ENCODE measurements at regions not wholly inside any gene's neighbourhood (a gene's known extent, or its start where the extent isn't known, plus 50 kb on each side); places are given as distances from the start of the nearest gene placed in this dataset.

- Mint-ChIP-seq H3K27me3 (ENCODE audit: unreplicated experiment) (no peaks in the 10 kb centered on the region), H3K4me1 (ENCODE audit: unreplicated experiment) (no peaks in the 10 kb centered on the region), H3K27ac (ENCODE audit: unreplicated experiment) (no peak overlapping the region), H3K9me3 (ENCODE audit: unreplicated experiment) (peaks cover 56% of the 10 kb centered on the region), H3K36me3 (ENCODE audit: unreplicated experiment) (no peaks in the 10 kb centered on the region), H3K4me3 (ENCODE audit: unreplicated experiment) (no peak overlapping the region)
- TF ChIP-seq CTCF (IDR thresholded peaks at IDR 0.05): no peak
- no peak for DNase-seq (ENCODE audit: extremely low spot score, unreplicated experiment)
Measured at GRCh38 chr3:6719999-6720398, 140.9 kb upstream of the GRM7 start.

- Mint-ChIP-seq H3K4me3 (ENCODE audit: unreplicated experiment) (no peak overlapping the region), H3K4me1 (ENCODE audit: unreplicated experiment) (no peaks in the 10 kb centered on the region), H3K9me3 (ENCODE audit: unreplicated experiment) (peaks cover 56% of the 10 kb centered on the region), H3K36me3 (ENCODE audit: unreplicated experiment) (no peaks in the 10 kb centered on the region), H3K27ac (ENCODE audit: unreplicated experiment) (no peak overlapping the region), H3K27me3 (ENCODE audit: unreplicated experiment) (no peaks in the 10 kb centered on the region)
- no peak for TF ChIP-seq CTCF (IDR thresholded peaks at IDR 0.05)
- no peak for DNase-seq (ENCODE audit: extremely low spot score, unreplicated experiment)
Measured at GRCh38 chr3:6721491-6721890, 139.4 kb upstream of the GRM7 start.

- no peak for TF ChIP-seq CTCF (IDR thresholded peaks at IDR 0.05)
- H3K36me3 Mint-ChIP-seq (ENCODE audit: unreplicated experiment): no peaks in the 10 kb centered on the region
- H3K4me1 Mint-ChIP-seq (ENCODE audit: unreplicated experiment): no peaks in the 10 kb centered on the region
- peaks cover 53% of the 10 kb centered on the region for H3K9me3 Mint-ChIP-seq (ENCODE audit: unreplicated experiment)
- no peak overlapping the region for H3K27ac Mint-ChIP-seq (ENCODE audit: unreplicated experiment)
- H3K27me3 Mint-ChIP-seq (ENCODE audit: unreplicated experiment): no peaks in the 10 kb centered on the region
- no peak overlapping the region for H3K4me3 Mint-ChIP-seq (ENCODE audit: unreplicated experiment)
- DNase-seq (ENCODE audit: extremely low spot score, unreplicated experiment): no peak
Measured at GRCh38 chr3:6723205-6723604, 137.7 kb upstream of the GRM7 start.

GRCh38 chr3:6726811-6727210 is 134.1 kb upstream of the GRM7 start:
- no peaks in the 10 kb centered on the region for H3K36me3 Mint-ChIP-seq (ENCODE audit: unreplicated experiment)
- peaks cover 52% of the 10 kb centered on the region for H3K9me3 Mint-ChIP-seq (ENCODE audit: unreplicated experiment)
- no peaks in the 10 kb centered on the region for H3K4me1 Mint-ChIP-seq (ENCODE audit: unreplicated experiment)
- H3K27me3 Mint-ChIP-seq (ENCODE audit: unreplicated experiment): no peaks in the 10 kb centered on the region
- H3K4me3 Mint-ChIP-seq (ENCODE audit: unreplicated experiment): no peak overlapping the region
- TF ChIP-seq CTCF (IDR thresholded peaks at IDR 0.05): no peak
- DNase-seq (ENCODE audit: extremely low spot score, unreplicated experiment): no peak
- H3K27ac Mint-ChIP-seq (ENCODE audit: unreplicated experiment): no peak overlapping the region

GRCh38 chr3:6732807-6733206 is 128.1 kb upstream of the GRM7 start:
- Mint-ChIP-seq H3K27ac (ENCODE audit: unreplicated experiment) (no peak overlapping the region), H3K27me3 (ENCODE audit: unreplicated experiment) (no peaks in the 10 kb centered on the region), H3K36me3 (ENCODE audit: unreplicated experiment) (no peaks in the 10 kb centered on the region), H3K9me3 (ENCODE audit: unreplicated experiment) (peaks cover 49% of the 10 kb centered on the region), H3K4me3 (ENCODE audit: unreplicated experiment) (no peak overlapping the region), H3K4me1 (ENCODE audit: unreplicated experiment) (no peaks in the 10 kb centered on the region)
- no peak for DNase-seq (ENCODE audit: extremely low spot score, unreplicated experiment)
- no peak for TF ChIP-seq CTCF (IDR thresholded peaks at IDR 0.05)

All from osteocyte (in vitro differentiated cells).